GM12891 (cell line): ENCODE measurements at regions not wholly inside any gene's neighbourhood (a gene's known extent, or its start where the extent isn't known, plus 50 kb on each side); places are given as distances from the start of the nearest gene placed in this dataset.

Experiments used
- DNase-seq: peaks from one replicate; pipeline ENCODE4 v3.0.0; 2011; ENCODE audit warnings: low spot score; ENCODE audit not compliant: insufficient read length
- FAIRE-seq: peaks from 2 replicates; lab custom pipeline; 2011; peaks lifted over from hg19 to GRCh38; lab: Jason Lieb, UNC
- PAX5 ChIP-seq: IDR thresholded peaks from 2 replicates; pipeline ENCODE4 v1.6.1; 2011; ENCODE audit warnings: low read length, moderate library complexity, mild to moderate bottlenecking; ENCODE audit not compliant: insufficient read depth, severe bottlenecking
- POLR2A ChIP-seq: IDR thresholded peaks from 2 replicates; pipeline ENCODE4 v1.6.1; 2011; ENCODE audit warnings: low read depth, low read length, control low read depth
- POLR2AphosphoS5 ChIP-seq: IDR thresholded peaks from 2 replicates; pipeline ENCODE4 v1.6.1; 2011; ENCODE audit warnings: low read depth, low read length, control low read depth
- POU2F2 ChIP-seq: IDR thresholded peaks from 2 replicates; pipeline ENCODE4 v1.6.1; 2011; ENCODE audit warnings: low read depth, mild to moderate bottlenecking, control low read depth, low read length, moderate library complexity
- SPI1 ChIP-seq: IDR thresholded peaks from 2 replicates; pipeline ENCODE4 v1.6.1; 2011; ENCODE audit warnings: low read depth, low read length, control low read depth
- TAF1 ChIP-seq: IDR thresholded peaks from 2 replicates; pipeline ENCODE4 v1.6.1; 2011; ENCODE audit warnings: low read depth, low read length, control low read depth

GRCh38 chr6:44057238-44057930 lies 69.9 kb downstream of the MRPL14 start:
- DNase-seq (no peak), FAIRE-seq (no peak)

GRCh38 chr6:44056392-44057237 lies 70.6 kb downstream of the MRPL14 start:
- FAIRE-seq (no peak), DNase-seq (no peak)
- TF ChIP-seq TAF1 (no peak), PAX5 (no peak), POLR2AphosphoS5 (no peak), SPI1 (no peak), POU2F2 (no peak)

More at GRCh38 chr6:44057238-44057930, 69.9 kb downstream of the MRPL14 start:
- TF ChIP-seq TAF1, result no peak
- TF ChIP-seq POLR2AphosphoS5, result no peak
- TF ChIP-seq SPI1, result no peak

DNA sequence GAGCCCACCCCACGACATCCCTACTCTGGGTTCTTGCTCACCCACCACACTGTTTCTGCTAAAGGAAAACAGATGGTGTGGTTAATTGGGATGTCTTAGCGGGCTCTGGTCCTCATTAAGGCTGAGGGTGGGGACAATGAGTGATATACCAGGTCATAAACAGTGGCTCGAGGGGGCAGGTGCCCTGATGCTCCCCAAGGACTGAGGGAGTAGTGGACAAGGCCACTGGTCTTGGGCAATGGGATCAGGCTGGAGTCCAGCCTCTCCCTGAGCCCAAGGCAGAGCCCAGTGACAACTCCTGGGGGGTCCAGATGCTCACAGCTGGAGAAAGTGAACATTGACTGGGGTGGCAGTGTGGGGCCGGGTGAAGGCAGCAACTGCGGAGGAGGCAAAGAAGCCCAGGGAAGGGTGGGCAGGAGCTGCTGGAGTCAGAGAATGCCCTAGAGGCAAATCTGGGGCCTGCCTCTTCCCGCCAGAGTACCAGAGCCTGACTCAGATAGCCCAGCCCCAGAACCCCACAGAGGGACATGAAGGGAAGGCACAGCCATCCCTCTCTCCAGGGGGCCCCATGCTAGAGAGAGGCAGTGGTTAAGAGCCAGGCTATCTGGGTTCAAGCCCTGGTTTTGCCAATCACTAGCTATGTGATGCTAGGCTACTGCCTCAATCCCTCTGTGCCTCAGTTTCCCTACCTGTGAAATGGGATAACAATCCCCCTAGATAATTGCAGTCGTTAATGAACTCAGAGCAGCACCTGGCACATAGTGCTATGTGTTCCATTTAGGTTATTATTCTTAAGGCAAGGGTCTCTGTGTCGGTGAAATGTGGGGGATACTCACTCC lies 72.3 kb downstream of the MRPL14 start:
- no peak for TF ChIP-seq TAF1
- TF ChIP-seq POLR2AphosphoS5, result no peak
- TF ChIP-seq PAX5, result no peak
- no peak for TF ChIP-seq POLR2A
- no peak for TF ChIP-seq POU2F2
- TF ChIP-seq SPI1, result no peak
- no peak for DNase-seq
- no peak for FAIRE-seq

GRCh38 chr6:44053760-44054556 lies 73.3 kb downstream of the MRPL14 start:
- DNase-seq, result no peak
- no peak for FAIRE-seq

DNA sequence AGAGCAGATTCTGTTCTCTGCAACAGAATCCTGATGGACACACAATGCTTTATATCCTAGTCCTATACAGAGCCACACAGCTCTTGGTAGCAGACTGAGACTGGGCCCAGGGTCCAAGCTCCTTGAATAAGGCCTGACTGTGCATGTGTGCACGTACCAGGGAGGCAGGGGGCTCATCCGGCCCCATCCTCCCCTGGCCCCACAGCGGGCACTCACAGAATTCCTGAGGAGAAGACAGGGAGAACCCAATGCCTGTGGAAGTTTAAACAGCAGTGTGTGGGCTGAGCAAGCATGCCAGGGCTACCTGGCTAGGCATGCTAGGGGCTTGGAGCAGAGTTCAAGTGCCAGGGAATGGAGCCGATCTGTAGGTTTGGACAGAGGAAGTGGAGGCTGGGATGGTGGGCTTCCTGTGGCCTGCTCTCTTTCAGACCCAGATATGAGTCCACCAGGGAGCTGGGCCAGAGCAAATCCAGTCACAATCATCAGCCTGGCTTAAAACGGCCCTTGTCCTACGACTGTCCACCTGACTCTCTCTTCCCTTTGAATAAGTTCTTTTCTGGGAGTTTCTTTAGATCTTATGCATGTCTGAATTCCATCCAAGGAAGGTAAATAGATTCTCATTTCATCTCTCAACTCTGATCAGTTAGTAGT lies 74.0 kb downstream of the MRPL14 start:
- TF ChIP-seq POLR2A (no peak), TAF1 (no peak), PAX5 (no peak), POU2F2 (no peak), POLR2AphosphoS5 (no peak), SPI1 (no peak)
- DNase-seq (no peak), FAIRE-seq (no peak)

More at GRCh38 chr6:44053760-44054556, 73.3 kb downstream of the MRPL14 start:
- TF ChIP-seq POU2F2 (no peak), TAF1 (no peak)

- no peak for TF ChIP-seq PAX5
- TF ChIP-seq SPI1, result no peak
- no peak for TF ChIP-seq POLR2AphosphoS5
- no peak for TF ChIP-seq POLR2A
- TF ChIP-seq TAF1, result no peak
- no peak for TF ChIP-seq POU2F2
- no peak for FAIRE-seq
- DNase-seq, result no peak
These were observed 74.7 kb downstream of the MRPL14 start for GRCh38 chr6:44052419-44053023.

DNA sequence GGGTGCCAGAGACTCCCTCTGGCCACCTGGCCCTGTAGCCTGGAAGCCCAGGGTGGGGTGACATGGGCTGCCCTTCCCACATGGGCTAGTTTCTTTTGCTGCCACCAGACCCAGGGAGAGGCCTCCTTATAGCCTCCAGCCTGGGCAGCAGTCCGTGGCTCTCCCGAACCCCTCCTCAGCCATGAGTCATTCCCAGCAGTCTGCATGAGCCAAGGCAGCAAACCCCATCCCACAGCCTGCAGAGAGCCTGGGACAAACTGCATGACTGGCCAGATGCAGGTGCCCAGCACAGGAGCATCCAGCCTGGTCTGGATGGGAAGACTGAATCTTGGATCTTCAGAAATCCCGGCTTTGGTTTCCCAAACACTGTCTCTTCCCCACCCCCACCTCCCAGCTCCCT lies 75.7 kb downstream of the MRPL14 start:
- FAIRE-seq, result no peak
- TF ChIP-seq PAX5 (no peak), SPI1 (no peak), POLR2A (no peak), POLR2AphosphoS5 (no peak), POU2F2 (no peak), TAF1 (no peak)
- no peak for DNase-seq

- no peak for FAIRE-seq
- TF ChIP-seq POU2F2 (no peak), POLR2AphosphoS5 (no peak), PAX5 (no peak), TAF1 (no peak), POLR2A (no peak), SPI1 (no peak)
- DNase-seq, result no peak
These were observed 76.3 kb downstream of the MRPL14 start for GRCh38 chr6:44050872-44051505.
